ENCODE measurements at regions not wholly inside any gene's neighbourhood (a gene's known extent, or its start where the extent isn't known, plus 50 kb on each side); places are given as distances from the start of the nearest gene placed in this dataset.

DNA sequence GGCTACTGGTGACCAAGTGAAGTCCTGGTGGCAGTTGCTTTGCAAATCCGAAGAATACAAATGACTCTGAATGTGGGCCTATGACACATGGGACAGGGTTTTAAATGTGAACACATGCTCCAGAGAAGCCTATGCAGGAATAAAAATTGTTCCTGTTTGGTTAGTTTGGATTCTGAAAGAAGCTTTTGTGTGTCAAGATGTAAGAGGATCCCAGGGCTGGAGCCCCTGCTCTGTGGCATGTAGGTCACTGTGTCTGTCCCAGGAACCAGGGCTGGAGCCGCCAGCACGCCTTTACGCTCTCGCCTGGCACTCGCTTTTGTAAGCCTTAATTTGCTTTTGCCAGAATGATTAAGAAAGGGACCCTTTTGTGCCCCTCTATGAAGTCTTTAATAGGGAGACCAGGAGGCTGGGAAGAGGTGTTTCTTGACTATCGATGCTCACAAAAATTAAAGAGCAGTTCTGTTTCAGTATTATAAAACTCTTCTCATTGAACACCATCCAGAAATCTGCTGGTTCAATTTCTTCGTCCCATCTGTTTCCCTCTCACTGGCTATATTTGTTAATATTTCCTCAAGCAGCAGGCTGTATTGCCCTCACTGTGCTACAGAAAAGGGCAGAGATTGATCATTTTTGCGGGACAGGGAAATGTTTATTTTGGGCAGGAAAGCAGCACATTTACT is 532.7 kb upstream of the POU3F3 start:
- no peak for DNase-seq (ENCODE audit: low read depth)

DNA sequence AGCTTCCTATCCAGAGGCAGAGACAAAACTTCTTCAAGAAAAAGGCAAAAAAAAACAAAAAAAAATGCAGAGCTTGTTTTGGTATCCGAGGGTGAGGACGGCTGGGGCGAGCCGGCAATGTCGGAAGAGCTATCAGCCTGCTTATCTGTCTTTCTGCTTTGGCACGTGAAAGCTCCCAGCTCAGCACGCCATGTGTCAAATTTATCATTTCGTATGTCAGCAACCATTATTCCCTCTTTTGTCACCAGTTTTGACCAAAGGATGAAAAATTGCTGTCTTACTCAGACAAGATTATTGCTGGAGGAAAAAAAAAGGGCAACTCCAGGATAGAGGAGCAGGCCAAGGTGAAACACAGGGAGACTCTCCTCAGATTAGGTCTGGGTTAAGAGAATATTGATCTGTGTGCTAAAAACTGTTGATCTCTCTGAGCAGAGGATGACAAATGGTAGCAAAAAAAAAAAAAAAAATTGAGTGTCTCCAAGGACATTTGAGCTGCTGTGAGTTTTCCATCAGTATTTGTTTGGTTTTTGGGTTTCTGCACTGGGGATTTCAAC is 532.0 kb upstream of the POU3F3 start:
- no peak for DNase-seq (ENCODE audit: low read depth)

DNA sequence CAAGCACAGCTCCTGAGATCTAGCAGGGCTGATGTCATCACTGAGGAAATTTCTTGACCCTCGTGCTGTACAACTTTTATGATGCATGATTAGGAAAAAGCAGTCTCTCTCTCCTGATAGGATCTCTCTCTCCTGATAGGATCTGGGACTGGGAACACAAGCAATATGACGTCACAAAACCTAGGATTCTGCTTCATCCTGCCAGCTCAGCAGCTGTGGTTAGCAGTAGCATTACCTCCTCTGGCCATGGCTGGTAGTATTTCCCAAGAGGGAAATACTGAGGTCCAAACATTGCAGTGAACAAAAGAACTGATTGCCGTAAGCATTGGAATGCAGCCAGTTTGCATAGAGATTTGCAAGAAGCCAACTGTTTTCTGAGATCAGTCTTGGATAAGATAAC is 521.2 kb upstream of the POU3F3 start:
- no peak for DNase-seq (ENCODE audit: low read depth)

DNA sequence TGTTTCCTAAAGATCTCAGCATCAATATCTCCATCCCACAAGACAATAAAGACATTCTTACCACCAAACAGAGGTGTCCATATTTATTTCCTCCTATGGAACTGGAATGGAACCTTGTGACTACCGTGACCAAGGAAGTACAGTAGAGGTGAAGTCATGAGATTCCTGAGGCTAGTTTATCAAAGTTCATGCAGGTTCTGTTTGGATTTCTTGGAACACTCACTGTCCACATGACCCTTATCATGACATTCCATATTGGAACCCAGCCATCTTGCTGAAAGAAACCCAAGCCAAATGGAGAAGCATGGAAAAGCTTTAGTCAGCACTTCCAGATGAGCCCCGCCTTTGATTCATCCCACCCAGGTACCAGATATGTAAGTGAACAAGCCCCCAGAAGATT is 516.0 kb upstream of the POU3F3 start:
- DNase-seq (ENCODE audit: low read depth) = no peak

DNA sequence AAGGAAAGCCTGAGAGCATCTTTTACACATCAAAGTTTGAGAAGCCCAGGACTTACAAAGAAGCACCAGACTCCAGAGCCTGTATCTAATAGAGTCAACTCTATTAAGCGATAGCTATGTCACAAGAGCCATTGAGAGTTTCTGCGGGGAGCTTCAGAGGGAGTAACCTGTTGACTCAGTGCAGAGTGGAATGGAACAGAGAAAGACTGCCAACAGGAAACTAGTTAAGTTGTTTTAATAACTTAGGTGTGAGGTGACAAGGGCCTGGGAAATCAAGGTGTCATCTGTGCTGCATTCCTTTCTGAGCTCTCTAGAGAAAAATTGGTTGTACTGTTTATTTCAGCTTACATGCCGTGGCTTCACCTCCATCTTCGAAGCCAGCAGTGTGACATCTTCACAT is 513.8 kb upstream of the POU3F3 start:
- DNase-seq (ENCODE audit: low read depth) = no peak

DNA sequence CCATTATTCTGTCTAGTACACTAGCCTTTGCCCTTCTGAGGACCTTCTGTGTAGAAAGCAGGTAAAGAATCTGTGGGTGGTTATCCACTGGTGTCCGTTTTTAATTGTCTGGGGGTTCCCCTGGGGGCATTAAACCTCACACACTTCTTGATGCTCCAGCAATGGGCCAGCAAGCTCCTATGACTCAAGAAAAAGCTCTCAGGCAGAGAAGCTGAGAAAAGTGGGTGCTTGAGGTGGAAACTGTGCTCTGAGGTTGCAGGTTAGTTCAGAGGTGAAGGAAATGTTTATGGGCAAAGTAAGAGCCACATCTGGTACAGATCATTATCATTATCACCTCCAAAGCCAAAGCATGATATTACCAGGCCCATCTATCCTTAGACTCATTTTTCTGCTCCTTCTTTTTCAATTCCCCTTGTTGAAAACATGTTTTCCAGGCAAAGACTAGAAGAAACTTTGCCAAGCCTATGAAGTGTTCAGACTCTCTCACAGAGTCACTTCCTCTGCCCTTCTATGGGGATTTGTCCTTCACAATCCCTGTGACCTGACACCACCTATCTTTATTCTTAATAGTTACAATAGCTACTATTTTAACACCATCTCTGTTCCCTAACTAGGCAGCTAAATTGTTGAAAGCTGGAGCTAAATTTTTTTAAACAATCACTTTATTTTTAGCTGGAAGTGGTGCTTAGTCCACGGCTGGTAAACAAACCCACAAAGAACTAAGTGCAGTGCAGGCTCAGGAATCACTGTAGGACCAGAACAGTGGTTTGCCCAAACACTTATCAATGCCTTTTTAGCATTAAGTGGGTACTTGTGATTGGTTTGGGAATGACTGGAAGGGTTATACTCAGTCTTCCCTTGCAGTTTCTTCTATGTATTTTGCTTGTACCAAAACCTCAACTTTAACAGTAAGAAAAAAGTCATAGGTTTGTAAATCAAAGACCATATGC is 512.8 kb upstream of the POU3F3 start:
- no peak for DNase-seq (ENCODE audit: low read depth)

DNA sequence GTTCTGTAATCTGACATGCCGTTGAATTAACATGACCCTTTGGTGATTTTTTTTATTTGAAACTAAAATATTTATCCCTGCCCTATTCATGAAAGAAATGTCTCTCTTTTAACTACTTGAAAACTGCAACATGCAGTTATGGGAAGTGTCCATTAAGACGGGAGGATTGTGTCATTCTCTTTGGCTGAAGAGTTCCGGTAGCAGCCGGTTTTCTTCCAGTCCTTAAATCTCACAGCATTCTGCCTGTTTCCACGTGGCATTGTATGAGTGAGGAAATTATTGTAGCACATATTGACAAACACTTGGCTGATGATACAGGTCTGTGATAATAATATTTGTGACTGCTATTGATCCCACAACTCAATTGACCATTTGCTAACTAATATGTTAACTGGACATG is 509.6 kb upstream of the POU3F3 start:
- DNase-seq (ENCODE audit: low read depth) = no peak

DNA sequence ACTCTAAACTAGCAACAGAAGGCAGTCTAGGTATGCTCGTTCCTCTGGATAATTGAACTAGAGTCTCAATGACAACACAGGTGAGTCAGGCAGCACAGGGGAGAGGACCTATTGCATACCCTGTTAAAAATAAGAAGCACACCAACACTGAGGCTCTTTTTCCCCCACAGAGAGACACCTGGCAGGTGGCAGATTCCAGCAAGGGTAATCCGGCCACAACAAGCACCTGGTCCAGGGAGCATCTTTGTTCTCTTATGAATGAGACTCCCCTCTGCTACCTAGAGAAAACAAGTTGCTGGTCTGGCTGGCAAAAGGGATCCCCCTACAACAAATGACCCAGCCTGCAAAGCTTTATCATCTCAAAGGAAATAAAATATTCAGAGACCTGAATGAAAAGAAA is 508.9 kb upstream of the POU3F3 start:
- no peak for DNase-seq (ENCODE audit: low read depth)

DNA sequence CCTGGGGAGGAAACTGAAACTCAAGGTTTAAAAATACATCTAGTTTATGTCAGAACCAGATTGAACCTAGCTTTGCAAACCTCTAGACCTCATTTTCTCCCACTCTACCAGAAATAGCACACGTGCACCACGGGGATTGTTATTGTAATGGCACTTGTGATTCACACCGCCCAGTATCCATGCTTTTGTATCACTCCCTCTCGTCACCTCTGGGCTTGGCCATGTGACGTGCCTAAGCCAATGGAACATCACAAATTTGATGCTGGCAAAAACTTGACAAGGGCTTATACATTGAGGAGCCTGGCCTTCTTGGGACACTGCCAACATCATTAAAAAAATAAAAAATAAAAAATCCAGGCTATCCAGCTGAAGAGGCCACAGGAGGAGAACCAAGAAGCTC is 495.8 kb upstream of the POU3F3 start:
- no peak for DNase-seq (ENCODE audit: low read depth)

DNA sequence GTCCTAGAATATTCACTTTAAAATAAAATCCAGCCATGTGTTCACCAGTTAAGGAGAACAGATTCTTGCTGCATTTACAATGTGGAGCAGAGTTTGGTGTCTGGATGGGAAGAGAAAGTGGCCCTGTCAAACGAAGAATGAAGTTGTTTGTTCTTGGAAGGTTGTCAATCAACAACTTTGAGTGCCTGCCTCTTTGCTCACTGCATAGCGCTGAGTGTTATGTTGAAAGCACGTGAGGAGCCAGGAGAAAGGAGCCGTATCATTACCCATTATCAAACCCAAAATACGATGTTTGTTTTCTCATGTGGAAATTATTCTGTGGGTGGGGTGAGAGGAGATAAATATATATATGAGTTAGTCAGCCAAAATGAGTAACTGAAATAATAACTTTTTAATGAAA is 492.5 kb upstream of the POU3F3 start:
- no peak for DNase-seq (ENCODE audit: low read depth)

DNA sequence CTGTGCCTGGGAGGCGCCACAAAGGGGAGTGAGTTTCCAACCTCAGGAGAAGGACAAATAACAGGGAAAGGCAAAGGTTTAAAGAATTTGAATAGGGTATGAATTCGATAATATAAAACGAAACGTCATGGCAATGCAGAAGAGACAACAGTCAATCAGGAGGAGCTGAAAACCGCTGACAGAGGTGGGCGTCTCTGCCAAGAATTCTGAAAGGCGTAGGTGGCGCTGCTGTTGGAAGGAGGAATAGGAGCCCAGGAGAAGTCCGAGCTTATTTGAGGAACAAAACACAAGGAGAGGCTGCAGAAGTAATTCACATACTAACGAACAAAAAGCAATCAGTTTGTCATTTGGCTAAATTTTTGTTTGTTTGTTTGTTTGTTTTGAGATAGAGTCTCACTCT is 485.8 kb upstream of the POU3F3 start:
- DNase-seq (ENCODE audit: low read depth) = no peak

DNA sequence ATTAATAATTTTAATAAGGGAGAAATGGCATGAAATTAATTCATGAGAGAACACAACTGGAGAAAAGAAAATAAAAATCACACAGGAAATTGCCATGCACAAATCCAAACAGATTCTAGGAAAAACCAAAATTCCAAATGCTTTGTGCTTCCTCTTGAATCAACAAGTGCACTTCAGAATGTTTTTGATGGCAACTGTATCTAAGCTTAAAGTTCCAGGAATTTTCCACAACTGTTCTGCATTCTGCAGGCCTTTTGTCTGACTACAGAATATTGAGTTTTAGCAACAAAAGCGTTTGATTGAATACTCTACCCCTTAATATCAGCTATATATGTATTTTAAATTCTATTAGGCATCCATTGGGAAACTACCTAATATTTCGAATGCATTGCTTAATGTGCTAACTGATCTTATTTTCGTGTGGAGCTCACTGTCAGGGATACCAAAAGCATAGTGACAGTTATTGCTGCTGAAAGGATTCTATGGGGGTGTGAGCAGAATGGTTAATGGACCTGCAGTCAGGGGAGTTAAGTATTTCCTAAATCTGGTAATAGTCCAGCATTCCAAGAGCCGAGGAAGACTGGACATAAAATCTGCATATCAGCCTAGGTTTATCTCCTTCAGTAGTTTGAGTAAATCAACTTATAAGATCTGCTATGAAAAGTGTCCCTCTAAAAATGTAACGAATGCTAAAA is 482.7 kb upstream of the POU3F3 start:
- no peak for DNase-seq (ENCODE audit: low read depth)

DNA sequence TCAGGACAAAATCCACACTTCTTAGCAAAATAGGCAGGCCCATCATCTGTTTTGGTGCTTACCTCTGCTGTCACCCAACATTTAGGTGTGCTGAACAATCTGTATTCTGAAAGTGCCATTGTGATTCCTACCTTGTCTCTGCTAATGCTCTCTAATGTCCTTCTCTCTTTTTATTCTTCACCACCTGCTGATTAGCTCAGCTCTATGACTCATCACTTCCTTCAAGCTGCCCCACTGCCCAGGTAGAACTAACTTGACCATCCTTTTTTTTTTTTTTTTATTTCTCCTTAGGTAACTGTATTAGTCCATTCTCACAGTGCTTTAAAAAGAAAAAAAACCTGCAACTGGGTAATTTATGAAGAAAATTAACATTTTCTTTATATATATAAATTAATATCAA is 478.7 kb upstream of the POU3F3 start:
- no peak for DNase-seq (ENCODE audit: low read depth)

DNA sequence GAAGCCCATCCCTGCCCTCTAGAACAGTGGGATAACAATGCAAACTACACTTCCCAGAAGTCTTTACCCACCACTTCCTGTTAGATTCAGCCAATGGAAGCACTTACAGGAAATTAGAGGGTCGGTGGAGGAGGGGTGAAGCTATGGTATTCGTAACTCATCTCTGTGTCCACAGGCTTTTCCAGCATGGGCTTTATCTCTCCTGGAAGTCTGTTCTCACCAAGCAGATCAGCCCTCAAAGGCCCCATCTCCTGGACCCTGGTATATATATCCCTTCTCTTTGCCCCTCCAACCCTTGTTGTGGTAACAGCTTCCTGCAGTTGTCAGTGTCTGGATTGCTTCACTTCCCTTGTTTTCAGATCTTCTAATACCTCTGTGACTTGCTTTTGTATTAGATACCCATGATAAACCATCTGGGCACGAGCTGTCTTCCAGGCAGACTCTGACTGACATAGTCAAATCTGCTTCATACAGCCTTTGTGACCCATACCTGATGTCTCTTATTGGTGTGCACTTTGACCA is 475.0 kb upstream of the POU3F3 start:
- DNase-seq (ENCODE audit: low read depth) = peak; percentile 34

DNA sequence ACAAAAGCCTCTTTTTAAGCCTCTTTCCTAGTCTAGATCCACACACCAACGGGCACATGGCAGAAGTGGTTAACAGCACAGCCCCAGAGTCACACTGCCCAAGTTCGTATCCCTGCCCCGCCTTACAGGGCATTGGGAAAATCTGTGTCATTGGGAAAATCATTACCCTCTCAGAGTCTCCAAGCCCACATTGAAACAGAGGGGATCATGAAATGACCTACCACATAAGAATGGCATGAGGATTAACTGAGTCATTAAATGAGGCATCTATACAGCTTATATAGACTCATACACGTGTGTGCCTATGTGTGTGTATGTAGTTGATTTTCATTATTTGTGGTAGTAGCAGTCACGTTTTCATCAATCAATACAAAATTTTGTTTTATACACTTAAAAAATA is 469.0 kb upstream of the POU3F3 start:
- DNase-seq (ENCODE audit: low read depth) = no peak

DNA sequence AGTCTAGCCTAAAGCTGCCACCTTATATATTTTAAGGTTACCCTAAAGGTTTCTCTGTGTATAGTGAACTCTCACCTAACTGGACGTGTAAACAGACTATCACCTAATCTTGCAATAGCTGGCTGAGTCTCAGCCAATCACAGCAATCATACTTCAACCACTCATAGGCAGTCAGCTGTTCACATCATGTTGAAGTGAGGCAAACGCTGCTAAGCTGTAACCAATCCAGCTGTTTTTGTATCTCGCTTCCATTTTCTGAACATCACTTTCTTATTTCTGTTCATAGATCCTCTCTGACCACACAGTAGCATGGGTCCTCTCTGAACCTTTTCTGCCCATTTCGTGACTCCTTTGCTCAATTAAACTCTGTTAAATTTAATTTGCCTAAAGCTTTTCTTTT is 468.2 kb upstream of the POU3F3 start:
- no peak for DNase-seq (ENCODE audit: low read depth)

DNA sequence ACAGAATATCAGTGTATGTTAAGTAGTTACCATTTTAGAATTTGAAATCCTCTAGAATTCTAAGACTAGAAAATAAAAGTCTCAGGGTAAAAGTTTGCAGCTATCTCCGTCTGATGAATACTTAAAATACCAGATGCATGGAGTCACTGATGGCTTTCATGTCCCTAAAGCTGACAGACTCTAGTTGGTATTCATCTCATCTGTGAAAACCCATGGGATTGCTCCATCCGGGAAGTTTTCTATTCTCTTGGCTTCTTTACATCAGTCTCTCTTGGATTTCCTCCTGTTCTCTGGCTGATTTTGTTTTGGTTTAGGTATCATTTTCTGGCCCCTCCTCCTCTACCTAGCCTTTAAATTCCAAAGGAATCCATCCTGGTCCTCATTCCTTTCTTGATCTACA is 465.6 kb upstream of the POU3F3 start:
- DNase-seq (ENCODE audit: low read depth) = no peak

DNA sequence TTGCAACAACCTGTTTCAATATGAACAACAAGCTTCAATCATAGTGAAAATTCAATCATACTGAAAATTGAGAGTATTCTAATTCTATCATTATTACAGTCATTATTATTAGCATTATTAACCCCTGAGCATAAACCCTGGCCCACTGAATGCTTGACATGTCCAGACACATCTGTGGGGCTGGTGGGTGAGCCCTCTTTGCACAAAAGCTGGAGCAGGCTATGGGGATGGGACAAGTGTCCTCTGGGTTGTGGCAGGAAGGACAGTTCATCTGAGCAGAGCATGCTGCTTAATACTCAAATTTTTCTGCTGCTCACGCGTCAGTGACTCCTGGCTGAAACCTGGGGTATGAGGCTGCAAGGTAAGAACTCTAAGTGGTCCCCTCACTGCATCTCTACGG is 451.1 kb upstream of the POU3F3 start:
- no peak for DNase-seq (ENCODE audit: low read depth)

DNA sequence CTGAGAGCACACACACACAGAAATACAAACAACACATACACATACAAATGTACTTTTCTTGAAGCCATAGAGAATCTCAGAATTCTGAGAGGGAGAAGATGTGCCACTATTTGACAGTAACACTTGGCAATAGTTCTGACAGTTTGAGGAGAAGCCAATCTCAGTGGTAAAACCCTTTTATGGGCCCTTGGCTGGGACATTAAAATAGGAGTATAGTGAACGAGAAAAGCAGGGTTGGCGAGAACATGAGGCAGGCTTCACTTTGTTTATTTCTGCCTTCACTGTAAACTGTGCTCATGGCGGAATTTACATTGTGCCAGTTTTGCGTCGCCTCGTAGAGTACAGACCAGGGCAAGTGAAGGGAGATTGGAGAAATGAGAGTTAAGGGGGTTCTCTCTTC is 449.4 kb upstream of the POU3F3 start:
- DNase-seq (ENCODE audit: low read depth) = no peak

DNA sequence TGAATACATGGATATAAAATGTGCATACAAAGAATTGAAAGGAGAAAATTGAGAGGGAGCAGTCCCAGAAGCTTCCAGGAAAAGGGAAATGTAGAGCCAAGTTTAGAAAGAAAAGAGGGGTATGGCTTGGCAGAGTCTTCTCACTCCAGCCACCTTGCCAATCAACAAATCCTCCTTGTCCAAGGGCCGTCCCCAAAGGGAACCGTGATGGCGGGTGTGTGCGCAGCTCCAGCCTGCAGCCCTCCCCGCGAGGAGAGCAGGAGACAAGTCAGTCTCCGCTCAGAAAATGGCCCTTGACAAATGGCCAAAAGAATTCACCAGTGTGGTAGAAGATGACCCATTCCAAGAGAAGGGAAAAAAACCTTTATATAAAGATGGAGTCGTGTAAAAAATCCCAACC is 448.3 kb upstream of the POU3F3 start:
- no peak for DNase-seq (ENCODE audit: low read depth)

DNA sequence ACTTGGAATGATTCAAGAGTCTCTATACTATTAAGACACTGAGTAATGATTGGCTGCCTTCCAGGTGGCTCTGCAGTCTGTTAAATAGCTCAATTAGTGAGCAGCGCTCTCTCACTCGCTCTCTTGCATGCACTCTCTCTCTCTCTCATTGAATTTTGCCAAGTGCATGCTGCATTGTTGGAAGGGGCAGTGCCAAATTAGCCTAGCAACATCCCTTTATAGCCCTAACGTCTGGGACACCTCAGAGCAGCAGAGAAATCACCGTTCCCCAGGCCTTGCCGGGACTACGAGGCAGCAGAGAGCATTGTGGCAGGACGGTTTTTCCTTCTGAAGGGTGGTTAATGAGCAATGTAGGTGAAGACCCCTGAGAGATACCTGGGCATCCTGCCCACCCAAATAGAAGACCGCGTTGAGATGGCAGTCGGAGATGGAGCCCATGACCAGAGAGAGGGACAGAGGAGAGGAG is 447.6 kb upstream of the POU3F3 start:
- no peak for DNase-seq (ENCODE audit: low read depth)

DNA sequence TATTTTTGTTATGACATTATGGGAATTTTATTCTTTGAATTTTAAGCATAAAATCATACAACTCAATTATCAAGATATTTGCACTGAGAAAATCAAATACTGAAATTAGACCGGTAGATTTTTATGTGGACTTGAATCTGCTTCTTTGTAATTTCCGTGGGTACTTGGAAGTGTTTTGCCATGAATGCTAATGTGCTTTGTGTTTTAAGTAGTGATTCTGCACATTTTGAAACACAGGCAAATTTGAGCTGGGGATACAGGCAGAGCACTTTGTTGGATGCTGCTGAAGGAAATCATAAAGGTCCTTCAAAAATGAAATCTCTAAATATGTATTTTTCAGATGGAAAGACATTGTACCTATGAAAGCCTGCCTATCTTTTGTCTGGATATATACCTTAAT is 446.3 kb upstream of the POU3F3 start:
- no peak for DNase-seq (ENCODE audit: low read depth)
